Gastrocnemius medialis (tissue), 4 donors: ENCODE measurements at regions not wholly inside any gene's neighbourhood (a gene's known extent, or its start where the extent isn't known, plus 50 kb on each side); places are given as distances from the start of the nearest gene placed in this dataset.

ENCODE experiments used
- CTCF ChIP-seq, 5 experiments: fragments of 450-650 bp in 3 of 5; fragments of 200-600 bp in 2 of 5; sonication (generic) in 2 of 5; IDR thresholded peaks in 4 of 5; conservative IDR thresholded peaks in 1 of 5; 1 replicate in 4 of 5; 2 replicates in 1 of 5; pipeline ENCODE4 v1.5.1; 2016 to 2019; ENCODE audit warnings: antibody characterized with exemption in 5 of 5, mild to moderate bottlenecking in 3 of 5, moderate library complexity in 3 of 5
- POLR2A ChIP-seq, 2 donors: fragments of 450-650 bp; IDR thresholded peaks; one replicate each; pipeline ENCODE4 v1.6.1; 2017; ENCODE audit warnings: antibody characterized with exemption in 2 of 2, mild to moderate bottlenecking in 2 of 2, moderate library complexity in 2 of 2

- TF ChIP-seq POLR2A (IDR thresholded peaks at IDR 0.05) (no peak), CTCF (IDR thresholded peaks at IDR 0.05 in 4 of 5, conservative IDR thresholded peaks at IDR 0.05 in 1 of 5) (no peak)
Observed at GRCh38 chr6:98525860-98526259, 308.5 kb upstream of the POU3F2 start.
